ENCODE measurements at regions not wholly inside any gene's neighbourhood (a gene's known extent, or its start where the extent isn't known, plus 50 kb on each side); places are given as distances from the start of the nearest gene placed in this dataset.

DNA sequence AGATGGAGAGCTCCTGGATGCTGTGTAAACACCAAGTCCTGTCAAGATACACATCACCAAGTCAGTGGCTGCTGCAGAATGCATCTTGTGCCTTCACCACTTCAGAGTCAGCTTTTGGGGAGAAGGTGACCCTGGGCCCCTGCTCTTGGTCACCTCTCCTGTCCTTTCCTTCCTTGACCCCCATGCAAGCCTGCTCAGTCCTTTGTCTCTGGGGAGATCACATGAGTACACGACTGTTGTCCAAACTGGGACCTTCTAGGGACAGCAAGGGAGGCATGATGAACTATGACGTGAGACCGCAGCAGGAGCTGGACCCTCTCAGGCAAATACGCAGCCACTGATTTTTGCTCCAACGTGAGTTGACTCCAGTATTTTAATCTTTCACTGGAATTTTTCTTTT is 706.9 kb upstream of the ID2 start:
- DNase-seq (ENCODE audit: insufficient read length, low spot score) (no peak), FAIRE-seq (no peak)
- no peak for TF ChIP-seq PAX5 (IDR thresholded peaks at IDR 0.05; ENCODE audit: insufficient read depth, low read length, severe bottlenecking)
- TF ChIP-seq SPI1 (IDR thresholded peaks at IDR 0.05; ENCODE audit: low read depth, low read length) = no peak
- no peak for TF ChIP-seq POLR2AphosphoS5 (IDR thresholded peaks at IDR 0.05; ENCODE audit: low read depth, low read length)
- TF ChIP-seq TAF1 (IDR thresholded peaks at IDR 0.05; ENCODE audit: low read depth, low read length) = no peak
- TF ChIP-seq POU2F2 (IDR thresholded peaks at IDR 0.05; ENCODE audit: low read depth, low read length) = no peak
- no peak for TF ChIP-seq POLR2A (IDR thresholded peaks at IDR 0.05; ENCODE audit: low read depth, low read length)

- no peak for DNase-seq (ENCODE audit: insufficient read length, low spot score)
- TF ChIP-seq POLR2A (IDR thresholded peaks at IDR 0.05; ENCODE audit: low read depth, low read length) (no peak), PAX5 (IDR thresholded peaks at IDR 0.05; ENCODE audit: insufficient read depth, low read length, severe bottlenecking) (no peak)
- FAIRE-seq = no peak
These were observed 705.6 kb upstream of the ID2 start for GRCh38 chr2:7976206-7976605.

- FAIRE-seq = no peak
- DNase-seq (ENCODE audit: insufficient read length, low spot score) = no peak
- TF ChIP-seq PAX5 (IDR thresholded peaks at IDR 0.05; ENCODE audit: insufficient read depth, low read length, severe bottlenecking) = no peak
- TF ChIP-seq POLR2AphosphoS5 (IDR thresholded peaks at IDR 0.05; ENCODE audit: low read depth, low read length) = no peak
- no peak for TF ChIP-seq SPI1 (IDR thresholded peaks at IDR 0.05; ENCODE audit: low read depth, low read length)
- TF ChIP-seq POU2F2 (IDR thresholded peaks at IDR 0.05; ENCODE audit: low read depth, low read length) = no peak
- no peak for TF ChIP-seq TAF1 (IDR thresholded peaks at IDR 0.05; ENCODE audit: low read depth, low read length)
- TF ChIP-seq POLR2A (IDR thresholded peaks at IDR 0.05; ENCODE audit: low read depth, low read length) = no peak
These were observed 703.9 kb upstream of the ID2 start for GRCh38 chr2:7977981-7978380.

- FAIRE-seq (no peak), DNase-seq (ENCODE audit: insufficient read length, low spot score) (no peak)
- no peak for TF ChIP-seq PAX5 (IDR thresholded peaks at IDR 0.05; ENCODE audit: insufficient read depth, low read length, severe bottlenecking)
- no peak for TF ChIP-seq TAF1 (IDR thresholded peaks at IDR 0.05; ENCODE audit: low read depth, low read length)
- no peak for TF ChIP-seq POU2F2 (IDR thresholded peaks at IDR 0.05; ENCODE audit: low read depth, low read length)
- TF ChIP-seq POLR2AphosphoS5 (IDR thresholded peaks at IDR 0.05; ENCODE audit: low read depth, low read length) = no peak
- TF ChIP-seq SPI1 (IDR thresholded peaks at IDR 0.05; ENCODE audit: low read depth, low read length) = no peak
- TF ChIP-seq POLR2A (IDR thresholded peaks at IDR 0.05; ENCODE audit: low read depth, low read length) = no peak
These were observed 699.8 kb upstream of the ID2 start for GRCh38 chr2:7982054-7982453.

GRCh38 chr2:7983451-7983850 is 698.4 kb upstream of the ID2 start:
- no peak for TF ChIP-seq POLR2AphosphoS5 (IDR thresholded peaks at IDR 0.05; ENCODE audit: low read depth, low read length)
- TF ChIP-seq TAF1 (IDR thresholded peaks at IDR 0.05; ENCODE audit: low read depth, low read length) = no peak
- FAIRE-seq = no peak
- DNase-seq (ENCODE audit: insufficient read length, low spot score) = no peak

DNA sequence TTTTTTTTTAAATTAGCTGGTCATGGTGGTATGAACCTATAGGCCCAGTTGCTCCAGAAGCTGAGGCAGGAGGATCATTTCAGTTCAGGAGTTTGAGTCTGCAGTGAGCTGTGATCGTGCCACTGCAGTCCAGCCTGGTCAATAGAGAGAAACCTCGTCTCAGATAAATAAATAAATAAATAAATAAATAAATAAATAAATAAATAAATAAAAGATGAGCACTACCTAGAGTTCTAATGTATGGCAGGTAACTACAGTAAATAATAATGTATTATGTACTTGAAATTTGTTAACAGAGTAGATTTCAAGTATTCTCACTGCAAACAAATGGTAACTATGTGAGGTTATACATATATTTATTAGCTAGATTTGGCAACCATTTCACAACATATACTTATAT is 697.9 kb upstream of the ID2 start:
- TF ChIP-seq POLR2A (IDR thresholded peaks at IDR 0.05; ENCODE audit: low read depth, low read length) (no peak), PAX5 (IDR thresholded peaks at IDR 0.05; ENCODE audit: insufficient read depth, low read length, severe bottlenecking) (no peak), SPI1 (IDR thresholded peaks at IDR 0.05; ENCODE audit: low read depth, low read length) (no peak), TAF1 (IDR thresholded peaks at IDR 0.05; ENCODE audit: low read depth, low read length) (no peak), POLR2AphosphoS5 (IDR thresholded peaks at IDR 0.05; ENCODE audit: low read depth, low read length) (no peak), POU2F2 (IDR thresholded peaks at IDR 0.05; ENCODE audit: low read depth, low read length) (no peak)
- FAIRE-seq (no peak), DNase-seq (ENCODE audit: insufficient read length, low spot score) (no peak)

- TF ChIP-seq POU2F2 (IDR thresholded peaks at IDR 0.05; ENCODE audit: low read depth, low read length) = no peak
- TF ChIP-seq SPI1 (IDR thresholded peaks at IDR 0.05; ENCODE audit: low read depth, low read length) = no peak
- TF ChIP-seq TAF1 (IDR thresholded peaks at IDR 0.05; ENCODE audit: low read depth, low read length) = no peak
- TF ChIP-seq POLR2A (IDR thresholded peaks at IDR 0.05; ENCODE audit: low read depth, low read length) = no peak
- TF ChIP-seq PAX5 (IDR thresholded peaks at IDR 0.05; ENCODE audit: insufficient read depth, low read length, severe bottlenecking) = no peak
- TF ChIP-seq POLR2AphosphoS5 (IDR thresholded peaks at IDR 0.05; ENCODE audit: low read depth, low read length) = no peak
- DNase-seq (ENCODE audit: insufficient read length, low spot score) (no peak), FAIRE-seq (no peak)
These were observed 697.0 kb upstream of the ID2 start for GRCh38 chr2:7984693-7985353.

GRCh38 chr2:7986431-7986830 is 695.4 kb upstream of the ID2 start:
- TF ChIP-seq TAF1 (IDR thresholded peaks at IDR 0.05; ENCODE audit: low read depth, low read length) (no peak), POLR2AphosphoS5 (IDR thresholded peaks at IDR 0.05; ENCODE audit: low read depth, low read length) (no peak), PAX5 (IDR thresholded peaks at IDR 0.05; ENCODE audit: insufficient read depth, low read length, severe bottlenecking) (no peak), SPI1 (IDR thresholded peaks at IDR 0.05; ENCODE audit: low read depth, low read length) (no peak), POU2F2 (IDR thresholded peaks at IDR 0.05; ENCODE audit: low read depth, low read length) (no peak), POLR2A (IDR thresholded peaks at IDR 0.05; ENCODE audit: low read depth, low read length) (no peak)
- no peak for DNase-seq (ENCODE audit: insufficient read length, low spot score)
- FAIRE-seq = no peak

DNA sequence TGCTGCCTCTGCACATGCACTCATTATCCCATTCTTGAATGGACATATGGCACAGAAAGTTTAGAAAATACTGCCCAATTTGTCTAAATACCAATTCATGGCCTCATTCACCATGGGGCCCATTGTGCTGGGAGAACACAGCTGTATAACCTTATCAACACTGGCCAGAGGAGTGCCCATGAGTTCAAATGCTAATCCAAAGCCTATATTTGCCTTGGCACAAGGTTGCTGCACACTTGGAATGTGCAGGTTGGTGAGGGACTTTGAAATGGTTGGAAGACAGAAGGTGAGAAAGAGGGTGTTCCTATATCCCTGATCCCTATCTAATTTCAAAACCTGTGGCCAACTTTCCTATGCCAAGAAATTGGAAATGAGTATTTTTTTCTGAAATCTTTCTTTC is 693.9 kb upstream of the ID2 start:
- FAIRE-seq (no peak), DNase-seq (ENCODE audit: insufficient read length, low spot score) (no peak)
- TF ChIP-seq POLR2A (IDR thresholded peaks at IDR 0.05; ENCODE audit: low read depth, low read length) = no peak

- no peak for TF ChIP-seq POLR2A (IDR thresholded peaks at IDR 0.05; ENCODE audit: low read depth, low read length)
- TF ChIP-seq POLR2AphosphoS5 (IDR thresholded peaks at IDR 0.05; ENCODE audit: low read depth, low read length) = no peak
- no peak for TF ChIP-seq TAF1 (IDR thresholded peaks at IDR 0.05; ENCODE audit: low read depth, low read length)
- no peak for TF ChIP-seq SPI1 (IDR thresholded peaks at IDR 0.05; ENCODE audit: low read depth, low read length)
- no peak for TF ChIP-seq PAX5 (IDR thresholded peaks at IDR 0.05; ENCODE audit: insufficient read depth, low read length, severe bottlenecking)
- TF ChIP-seq POU2F2 (IDR thresholded peaks at IDR 0.05; ENCODE audit: low read depth, low read length) = no peak
- no peak for DNase-seq (ENCODE audit: insufficient read length, low spot score)
- no peak for FAIRE-seq
These were observed 693.4 kb upstream of the ID2 start for GRCh38 chr2:7988440-7988839.

All from GM12891 (cell line).